Mesenchymal stem cell (in vitro differentiated cells and primary cell): ENCODE measurements at regions not wholly inside any gene's neighbourhood (a gene's known extent, or its start where the extent isn't known, plus 50 kb on each side); places are given as distances from the start of the nearest gene placed in this dataset.

Experiments
- DNase-seq: peaks from one replicate; pipeline ENCODE4 v3.0.0-alpha.2; 2013
- H2AFZ ChIP-seq: one replicate; pipeline ENCODE4 v1.6.1; 2013; ENCODE audit warnings: low read depth, mild to moderate bottlenecking, control low read depth, inconsistent platforms, low read length, moderate library complexity
- H2AK5ac ChIP-seq: 2 replicates; pipeline ENCODE4 v1.6.1; 2013; ENCODE audit warnings: low read length, moderate library complexity, mild to moderate bottlenecking, inconsistent platforms; ENCODE audit not compliant: severe bottlenecking
- H2BK120ac ChIP-seq: one replicate; pipeline ENCODE4 v1.6.1; 2013; ENCODE audit warnings: low read depth, mild to moderate bottlenecking, inconsistent platforms, low read length, moderate library complexity
- H2BK12ac ChIP-seq, 2 experiments: one replicate each; pipeline ENCODE4 v1.6.1; 2013; ENCODE audit warnings: inconsistent platforms in 2 of 2, low read length in 2 of 2, mild to moderate bottlenecking in 2 of 2, moderate library complexity in 2 of 2, control low read depth in 1 of 2
- H2BK15ac ChIP-seq: one replicate; pipeline ENCODE4 v1.6.1; 2013; ENCODE audit warnings: mild to moderate bottlenecking, low read depth, inconsistent platforms; ENCODE audit not compliant: poor library complexity, severe bottlenecking
- H2BK5ac ChIP-seq: 2 replicates; pipeline ENCODE4 v1.6.1; 2013; ENCODE audit warnings: low read depth, mild to moderate bottlenecking, low read length, control low read depth, inconsistent platforms; ENCODE audit not compliant: poor library complexity, severe bottlenecking
- H3K14ac ChIP-seq, 2 experiments: one replicate each; pipeline ENCODE4 v1.6.1; 2013; ENCODE audit warnings: inconsistent platforms in 2 of 2, low read length in 2 of 2, control low read depth in 1 of 2, mild to moderate bottlenecking in 1 of 2, moderate library complexity in 1 of 2
- H3K18ac ChIP-seq, 2 experiments: one replicate each; pipeline ENCODE4 v1.6.1; 2013; ENCODE audit warnings: inconsistent platforms in 2 of 2, low read length in 2 of 2, control low read depth in 1 of 2, low read depth in 1 of 2, mild to moderate bottlenecking in 1 of 2
- H3K23ac ChIP-seq, 2 experiments: one replicate each; pipeline ENCODE4 v1.6.1; 2013; ENCODE audit warnings: inconsistent platforms in 2 of 2, low read length in 2 of 2, mild to moderate bottlenecking in 2 of 2, moderate library complexity in 2 of 2, control low read depth in 1 of 2
- H3K27ac ChIP-seq: 2 replicates; pipeline ENCODE4 v1.5.1; 2013; ENCODE audit warnings: mild to moderate bottlenecking, moderate library complexity, low read length, control low read depth, inconsistent platforms; ENCODE audit not compliant: poor library complexity, severe bottlenecking
- H3K27me3 ChIP-seq, 2 experiments: 2 replicates each; pipeline versions ENCODE4 v1.6.1 to v1.7.0; 2013; ENCODE audit warnings: low read length in 2 of 2, mild to moderate bottlenecking in 2 of 2, moderate library complexity in 2 of 2, control low read depth in 1 of 2, inconsistent platforms in 1 of 2; ENCODE audit not compliant: control insufficient read depth in 1 of 2, insufficient read depth in 1 of 2
- H3K36me3 ChIP-seq, 2 experiments: 2 replicates each; pipeline versions ENCODE4 v1.6.1 to v1.7.0; 2013; ENCODE audit warnings: low read length in 2 of 2, control low read depth in 1 of 2, inconsistent platforms in 1 of 2, low read depth in 1 of 2, mild to moderate bottlenecking in 1 of 2; ENCODE audit not compliant: insufficient read depth in 2 of 2, control insufficient read depth in 1 of 2
- H3K4ac ChIP-seq, 2 experiments: one replicate each; pipeline ENCODE4 v1.6.1; 2013; ENCODE audit warnings: inconsistent platforms in 2 of 2, low read length in 2 of 2, mild to moderate bottlenecking in 2 of 2, moderate library complexity in 2 of 2, control low read depth in 1 of 2, low read depth in 1 of 2
- H3K4me1 ChIP-seq: 2 replicates; pipeline ENCODE4 v1.6.1; 2013; ENCODE audit warnings: low read depth, low read length, control low read depth; ENCODE audit not compliant: control insufficient read depth, insufficient read depth
- H3K4me2 ChIP-seq: 2 replicates; pipeline ENCODE4 v1.6.1; 2013; ENCODE audit warnings: low read length, mild to moderate bottlenecking, inconsistent platforms; ENCODE audit not compliant: poor library complexity, severe bottlenecking
- H3K4me3 ChIP-seq, 2 experiments: 2 replicates each; pipeline versions ENCODE4 v1.5.1 to v1.7.0; 2013; ENCODE audit warnings: low read length in 2 of 2, mild to moderate bottlenecking in 2 of 2, control low read depth in 1 of 2, low read depth in 1 of 2; ENCODE audit not compliant: insufficient read depth in 1 of 2
- H3K79me1 ChIP-seq: replicated peaks from 2 replicates; pipeline ENCODE4 v1.6.1; 2013; ENCODE audit warnings: mild to moderate bottlenecking, control low read depth, low read length, inconsistent platforms; ENCODE audit not compliant: poor library complexity, severe bottlenecking
- H3K9ac ChIP-seq: 2 replicates; pipeline ENCODE4 v1.7.0; 2013; ENCODE audit warnings: mild to moderate bottlenecking, low read length, moderate library complexity
- H3K9me3 ChIP-seq: 2 replicates; pipeline ENCODE4 v1.7.0; 2013; ENCODE audit warnings: mild to moderate bottlenecking, low read length; ENCODE audit not compliant: control insufficient read depth
- H4K8ac ChIP-seq: one replicate; pipeline ENCODE4 v1.6.1; 2013; ENCODE audit warnings: inconsistent platforms, mild to moderate bottlenecking, low read length, moderate library complexity
- H4K91ac ChIP-seq: one replicate; pipeline ENCODE4 v1.6.1; 2013; ENCODE audit warnings: mild to moderate bottlenecking, low read length, inconsistent platforms
- WGBS: methylation state at CpG from one replicate; pipeline ENCODE4 v1.1.7; 2013; ENCODE audit warnings: mixed read lengths; 5-methylcytosine and 5-hydroxymethylcytosine counted together

DNA sequence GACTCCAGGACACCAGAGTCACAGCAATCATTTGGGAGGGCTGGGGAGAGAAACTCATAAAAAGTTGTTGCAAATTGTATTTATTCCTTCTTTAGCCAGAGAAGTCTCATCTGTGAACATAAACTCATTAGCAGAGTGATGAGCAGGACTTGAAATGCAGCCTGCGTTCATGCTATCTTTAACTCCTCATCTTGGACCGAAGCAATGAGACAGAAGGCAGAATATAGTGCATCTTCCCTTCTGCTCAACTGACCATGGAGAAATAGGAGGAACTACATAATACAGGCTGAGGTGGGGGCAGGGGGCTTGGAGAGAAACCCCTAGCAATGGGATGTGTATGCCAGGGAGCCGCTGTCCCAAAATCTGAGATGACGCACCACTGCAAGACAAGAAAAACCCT lies 121.8 kb upstream of the AJAP1 start:
- Histone ChIP-seq H3K23ac (no peak overlapping the region), H4K91ac (no peak overlapping the region), H3K18ac (no peak overlapping the region), H3K14ac (no peak overlapping the region), H3K4ac (no peak overlapping the region), H3K9ac (no peak overlapping the region), H2BK15ac (no peak overlapping the region), H2BK120ac (no peak overlapping the region), H3K4me3 (no peak overlapping the region), H2AFZ (no peak overlapping the region), H4K8ac (no peak overlapping the region), H2BK12ac (no peak overlapping the region), H3K4me1 (no peaks in the 10 kb centered on the region), H3K27ac (no peak overlapping the region), H3K9me3 (peaks cover 14% of the 10 kb centered on the region), H3K79me1 (no peaks in the 10 kb centered on the region), H3K36me3 (no peaks in the 10 kb centered on the region), H2BK5ac (no peak overlapping the region), H3K27me3 (no peaks in the 10 kb centered on the region), H2AK5ac (no peak overlapping the region), H3K4me2 (no peak overlapping the region)
- no peak for DNase-seq
- 93% methylated on average over 4 of the region's 4 CpGs for WGBS

DNA sequence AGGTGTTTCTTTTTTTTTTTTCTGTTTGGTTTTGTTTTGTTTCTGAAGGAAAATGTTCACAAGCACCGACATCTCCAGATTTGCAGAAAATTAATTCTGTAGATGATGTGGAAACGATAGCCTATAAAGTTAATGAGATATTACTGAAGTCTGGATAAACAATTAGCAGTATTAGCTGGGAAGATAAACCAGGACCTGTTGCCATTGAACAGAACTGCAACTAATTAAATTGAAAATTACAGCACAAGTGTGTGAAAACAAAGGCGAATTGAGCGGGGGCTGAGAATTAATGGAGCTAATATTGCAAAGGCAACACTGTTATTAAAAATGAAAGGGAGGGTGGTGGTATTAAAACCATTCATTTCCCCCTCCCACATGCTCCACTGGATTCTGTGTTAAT lies 107.5 kb upstream of the AJAP1 start:
- Histone ChIP-seq H2BK12ac (no peak overlapping the region), H4K91ac (no peak overlapping the region), H3K23ac (no peak overlapping the region), H4K8ac (no peak overlapping the region), H3K4me1 (no peaks in the 10 kb centered on the region), H2AK5ac (no peak overlapping the region), H3K9ac (no peak overlapping the region), H2BK15ac (no peak overlapping the region), H3K9me3 (no peaks in the 10 kb centered on the region), H2BK5ac (no peak overlapping the region), H3K4me3 (no peak overlapping the region), H3K27me3 (no peaks in the 10 kb centered on the region), H3K27ac (no peak overlapping the region), H3K36me3 (no peaks in the 10 kb centered on the region), H3K14ac (no peak overlapping the region), H3K18ac (no peak overlapping the region), H3K4ac (no peak overlapping the region), H2AFZ (no peak overlapping the region), H3K4me2 (no peak overlapping the region), H3K79me1 (no peaks in the 10 kb centered on the region), H2BK120ac (no peak overlapping the region)
- no peak for DNase-seq
- 84% methylated on average over 4 of the region's 4 CpGs for WGBS

DNA sequence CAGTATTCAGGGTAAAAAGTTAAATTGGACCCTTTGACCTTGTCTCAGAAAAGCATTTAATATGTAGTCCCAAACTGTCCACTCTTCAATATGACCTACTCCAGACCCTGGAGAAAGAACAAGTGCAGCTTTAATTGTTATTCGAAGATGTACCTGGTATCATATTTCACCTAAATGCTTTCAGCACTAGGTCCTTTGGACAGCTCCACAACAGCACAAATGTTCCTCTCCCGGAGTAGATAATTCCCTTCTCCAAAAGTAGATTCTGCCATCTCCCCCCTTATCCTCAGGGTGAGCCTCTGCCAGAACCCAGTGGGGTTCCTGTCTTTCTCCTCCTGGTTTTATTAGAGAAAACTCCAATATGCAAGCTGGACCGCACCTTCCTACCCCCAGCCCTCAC lies 104.5 kb upstream of the AJAP1 start:
- no peak overlapping the region for H3K4me2 ChIP-seq
- no peak overlapping the region for H4K8ac ChIP-seq
- H3K79me1 ChIP-seq: no peaks in the 10 kb centered on the region
- H3K36me3 ChIP-seq: no peaks in the 10 kb centered on the region
- H2AK5ac ChIP-seq: no peak overlapping the region
- no peaks in the 10 kb centered on the region for H3K9me3 ChIP-seq
- H2BK12ac ChIP-seq: no peak overlapping the region
- H4K91ac ChIP-seq: no peak overlapping the region
- H2BK5ac ChIP-seq: no peak overlapping the region
- H3K23ac ChIP-seq: no peak overlapping the region
- DNase-seq: no peak
- no peaks in the 10 kb centered on the region for H3K27me3 ChIP-seq
- no peak overlapping the region for H3K14ac ChIP-seq
- WGBS: 64% methylated on average over 3 of the region's 3 CpGs
- no peak overlapping the region for H2BK120ac ChIP-seq
- H3K18ac ChIP-seq: no peak overlapping the region
- H3K4me1 ChIP-seq: no peaks in the 10 kb centered on the region
- H3K27ac ChIP-seq: no peak overlapping the region
- no peak overlapping the region for H3K9ac ChIP-seq
- no peak overlapping the region for H2AFZ ChIP-seq
- H2BK15ac ChIP-seq: no peak overlapping the region
- no peak overlapping the region for H3K4me3 ChIP-seq
- no peak overlapping the region for H3K4ac ChIP-seq

DNA sequence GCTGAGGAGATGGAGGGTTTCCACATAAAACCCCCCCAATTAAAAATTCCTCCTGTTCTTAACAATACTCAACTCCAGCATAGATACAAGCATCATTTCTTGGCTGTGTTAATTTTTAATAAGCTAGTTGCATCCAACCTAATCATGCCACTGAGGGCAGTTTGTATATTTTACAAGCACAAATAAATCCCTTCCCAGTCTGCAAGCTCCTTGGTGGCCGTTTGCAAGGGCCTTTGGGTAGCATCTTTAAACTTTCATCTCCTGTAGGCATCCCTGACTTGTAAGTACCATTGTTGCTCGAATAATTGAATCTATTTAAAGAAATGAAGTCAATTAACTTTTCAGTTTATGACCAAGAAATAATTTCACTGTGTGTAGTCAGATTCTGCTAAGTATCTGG lies 103.5 kb upstream of the AJAP1 start:
- Histone ChIP-seq H2BK15ac (no peak overlapping the region), H4K91ac (no peak overlapping the region), H3K4me3 (no peak overlapping the region), H2BK120ac (no peak overlapping the region), H3K14ac (no peak overlapping the region), H3K9ac (no peak overlapping the region), H3K4ac (no peak overlapping the region), H2BK5ac (no peak overlapping the region), H4K8ac (no peak overlapping the region), H3K27me3 (no peaks in the 10 kb centered on the region), H2BK12ac (no peak overlapping the region), H3K4me2 (no peak overlapping the region), H3K27ac (no peak overlapping the region), H3K36me3 (no peaks in the 10 kb centered on the region), H3K79me1 (no peaks in the 10 kb centered on the region), H3K4me1 (no peaks in the 10 kb centered on the region), H2AFZ (no peak overlapping the region), H2AK5ac (no peak overlapping the region), H3K23ac (no peak overlapping the region), H3K18ac (no peak overlapping the region), H3K9me3 (no peaks in the 10 kb centered on the region)
- DNase-seq: no peak
- no CpG with 5 or more reads among the region's 2 CpGs for WGBS
